GM21381 (cell line): ENCODE measurements at regions not wholly inside any gene's neighbourhood (a gene's known extent, or its start where the extent isn't known, plus 50 kb on each side); places are given as distances from the start of the nearest gene placed in this dataset.
"Not testable (repeated sequence)": the region's sequence is repeated elsewhere in the genome, so short reads cannot be mapped to it uniquely, and the experiment has no call there.

Experiments used
- ATAC-seq: cut with Tn5 transposase; IDR thresholded peaks from one replicate; pipeline ENCODE4 v1.9.1; 2021; ENCODE audit warnings: mild to moderate bottlenecking, moderate library complexity; ENCODE audit not compliant: unreplicated experiment

DNA sequence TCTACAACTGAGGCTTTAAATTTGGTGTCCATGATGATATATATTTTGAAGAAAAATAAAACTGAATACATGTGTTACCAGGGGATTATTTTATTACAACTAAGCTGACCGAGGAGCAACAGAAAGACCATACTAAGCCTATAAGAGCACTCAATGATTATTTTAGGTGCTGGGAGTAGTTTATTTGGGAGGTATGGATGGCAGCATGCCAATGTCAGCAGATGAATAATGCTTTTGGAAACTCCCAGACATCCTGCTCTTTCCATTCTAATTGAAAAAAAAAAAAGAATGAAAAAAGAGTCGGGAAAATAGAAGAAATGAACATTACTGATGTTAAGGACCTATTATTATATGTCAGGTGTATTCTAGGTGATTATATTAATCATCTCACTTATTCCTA, 441.2 kb downstream of the BTG1 start:
- ATAC-seq, result no peak

- ATAC-seq, result no peak
Measured at GRCh38 chr12:91703491-91704283, 442.0 kb downstream of the BTG1 start.

- no peak for ATAC-seq
Measured at GRCh38 chr12:91702843-91703425, 442.7 kb downstream of the BTG1 start.

GRCh38 chr12:91695964-91696363, 449.7 kb downstream of the BTG1 start:
- no peak for ATAC-seq

GRCh38 chr12:91695406-91695805, 450.2 kb downstream of the BTG1 start:
- not testable (repeated sequence) for ATAC-seq

DNA sequence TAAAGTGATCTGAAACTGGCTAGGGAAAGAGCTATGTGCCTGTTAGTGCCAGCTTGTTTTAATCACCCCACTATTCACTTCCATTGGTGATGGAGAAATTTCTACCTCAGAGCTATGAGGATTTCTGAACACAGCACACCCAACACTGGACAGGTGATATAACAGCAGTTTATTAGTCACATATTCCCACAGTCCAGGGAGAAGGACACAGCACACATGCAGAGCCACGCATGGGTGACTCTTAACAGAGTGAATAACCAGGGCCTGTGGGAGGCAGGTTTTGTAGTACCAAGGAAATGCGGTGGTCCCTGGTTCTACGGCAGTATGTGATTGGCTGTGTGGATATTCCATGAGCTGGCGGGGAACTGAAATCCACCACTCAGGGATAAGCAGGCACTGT, 455.1 kb downstream of the BTG1 start:
- ATAC-seq, result no peak

DNA sequence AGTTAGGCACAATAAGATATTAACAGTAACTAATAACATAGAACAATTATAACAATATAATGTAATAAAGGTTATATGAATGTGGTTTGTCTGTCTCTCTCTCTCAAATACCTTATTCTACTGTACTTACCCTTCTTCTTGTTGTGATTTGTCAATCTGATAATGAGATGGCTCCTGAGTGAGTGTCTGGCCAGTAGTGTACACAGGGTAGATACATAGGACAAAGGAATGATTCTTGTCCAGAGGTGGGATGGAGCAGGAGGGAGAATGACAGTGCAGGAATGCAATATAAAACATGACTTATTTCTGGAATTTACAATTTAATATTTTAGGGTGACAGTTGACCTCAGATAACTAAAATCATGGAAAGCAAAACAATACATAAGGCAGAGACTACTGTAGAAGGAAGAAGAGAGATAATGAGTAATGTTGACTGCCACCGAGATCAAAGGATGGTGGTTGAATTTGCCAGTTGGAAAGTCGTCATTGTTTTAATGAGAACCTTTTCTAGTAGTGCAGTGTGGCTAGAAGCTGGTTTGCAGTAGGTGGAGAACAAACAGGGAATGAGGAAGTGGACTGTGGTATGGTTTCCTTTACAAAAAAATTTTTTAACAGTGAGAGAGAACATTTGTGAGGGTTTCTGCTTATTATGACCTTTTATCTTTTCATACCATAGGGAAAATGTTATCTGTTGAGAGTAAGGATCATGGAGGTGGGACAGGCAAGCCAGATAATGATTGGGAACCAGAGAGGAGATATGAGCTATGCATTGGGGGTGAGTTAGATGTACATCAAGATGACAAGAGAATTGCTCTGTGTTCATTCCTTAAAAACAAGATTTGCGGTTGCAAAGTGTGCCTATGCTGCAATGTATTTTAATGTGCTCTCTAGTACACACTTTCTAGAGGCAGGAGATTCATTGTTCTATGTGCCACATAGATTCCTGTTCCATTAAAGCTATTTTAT, 458.3 kb downstream of the BTG1 start:
- ATAC-seq, result no peak

- ATAC-seq, result no peak
Measured at GRCh38 chr12:91685917-91686316, 459.7 kb downstream of the BTG1 start.

DNA sequence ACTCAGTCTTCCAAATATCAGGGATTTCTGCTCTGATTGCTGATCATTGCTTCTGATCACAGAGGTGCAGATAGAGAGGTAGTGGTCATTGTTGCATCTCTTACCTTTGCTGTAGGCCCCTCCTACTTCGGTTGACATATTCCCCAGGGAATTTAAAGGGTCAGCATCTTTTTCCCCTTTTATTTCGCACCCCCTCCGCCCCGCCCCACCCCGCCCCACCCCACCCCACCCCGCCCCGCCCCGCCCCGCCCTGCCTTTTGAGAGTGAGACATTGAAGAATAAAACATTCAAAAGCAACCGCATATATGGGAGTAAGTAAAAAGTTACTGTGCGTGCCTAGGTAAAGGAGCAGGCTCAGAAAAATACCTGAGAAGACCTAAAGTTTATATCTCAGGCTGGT, 463.9 kb downstream of the BTG1 start:
- no peak for ATAC-seq

DNA sequence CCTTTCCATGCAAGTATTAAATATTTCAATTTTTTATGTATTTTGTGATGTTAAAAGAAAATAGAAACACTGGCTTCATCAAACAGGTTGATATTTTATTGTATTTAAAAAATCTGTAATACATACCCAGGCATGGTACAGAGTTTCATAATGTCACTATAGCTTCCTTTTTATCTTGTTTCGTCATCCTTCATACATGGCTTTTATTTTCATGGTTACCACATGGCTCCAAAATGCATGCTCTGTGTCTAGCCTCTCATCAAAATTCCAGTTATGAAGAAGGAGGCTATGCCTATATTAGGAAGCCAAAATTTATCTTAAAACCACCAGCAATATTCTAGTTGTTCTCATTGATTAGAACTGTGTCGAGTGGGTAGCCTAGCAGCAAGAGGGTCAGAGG, 464.8 kb downstream of the BTG1 start:
- ATAC-seq, result no peak

DNA sequence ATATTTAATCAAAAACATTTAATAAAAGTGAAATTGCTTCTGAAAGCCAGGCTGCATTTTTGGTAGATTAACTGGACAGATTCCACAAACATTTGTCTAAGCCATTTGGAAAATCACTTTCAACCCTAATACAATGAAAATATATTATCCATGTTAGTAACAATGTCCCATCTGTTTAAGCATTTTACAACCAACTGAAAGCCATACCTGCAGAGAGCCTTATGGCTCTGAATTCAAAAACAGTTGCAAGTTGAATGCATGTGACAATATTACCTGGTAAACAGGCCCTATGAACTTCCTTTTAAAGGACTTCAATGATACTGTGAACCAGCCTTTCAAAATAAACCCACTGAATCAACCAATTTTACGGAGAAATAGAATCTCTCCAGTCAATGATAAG, 468.1 kb downstream of the BTG1 start:
- no peak for ATAC-seq

GRCh38 chr12:91675401-91675800, 470.2 kb downstream of the BTG1 start:
- no peak for ATAC-seq

DNA sequence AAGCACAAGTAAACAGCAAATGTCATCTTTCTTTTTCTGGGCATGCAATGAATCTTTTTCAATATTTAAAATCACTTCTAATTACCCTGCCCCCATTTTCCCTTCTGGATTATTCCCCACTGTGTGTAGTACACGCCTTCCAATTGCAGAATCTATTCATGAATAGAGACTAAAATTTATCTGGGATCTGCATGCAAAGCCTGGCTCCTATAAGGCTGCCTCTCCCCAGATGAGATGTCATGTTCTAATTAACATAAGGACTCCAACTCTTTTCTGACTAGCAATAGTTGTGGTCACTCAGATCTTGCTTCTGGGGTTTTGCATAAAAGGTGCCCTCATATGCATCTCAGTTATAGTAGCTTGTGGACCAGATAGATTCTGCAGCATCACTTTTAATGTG, 473.5 kb downstream of the BTG1 start:
- ATAC-seq, result no peak

GRCh38 chr12:91667694-91668093, 478.0 kb downstream of the BTG1 start:
- no peak for ATAC-seq

GRCh38 chr12:91663744-91664143, 481.1 kb upstream of the DCN start:
- ATAC-seq, result no peak

GRCh38 chr12:91663310-91663709, 480.7 kb upstream of the DCN start:
- ATAC-seq, result no peak

- no peak for ATAC-seq
Measured at GRCh38 chr12:91662021-91662420, 479.4 kb upstream of the DCN start.

- ATAC-seq, result no peak
Measured at GRCh38 chr12:91657032-91657431, 474.4 kb upstream of the DCN start.

DNA sequence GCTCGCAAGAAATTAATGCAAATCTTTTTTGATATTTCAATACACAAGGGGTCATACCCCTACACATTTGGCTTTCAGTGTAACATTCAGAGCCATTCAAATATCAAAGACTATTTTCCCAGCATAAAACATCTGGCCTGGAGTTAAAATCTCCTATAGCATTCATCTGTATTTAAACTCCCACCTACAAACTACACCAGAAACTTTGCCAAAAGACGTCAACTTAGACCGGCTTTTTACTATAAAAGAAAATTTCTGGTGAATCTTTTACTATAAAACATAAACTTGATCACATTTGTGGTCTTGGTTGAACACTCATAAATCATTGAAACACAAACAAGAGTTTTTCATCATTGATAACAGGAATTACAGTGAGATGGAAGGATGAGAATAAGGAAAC, 473.3 kb upstream of the DCN start:
- ATAC-seq, result no peak

GRCh38 chr12:91654087-91654486, 471.5 kb upstream of the DCN start:
- ATAC-seq, result no peak

GRCh38 chr12:91651728-91652127, 469.1 kb upstream of the DCN start:
- ATAC-seq, result no peak

DNA sequence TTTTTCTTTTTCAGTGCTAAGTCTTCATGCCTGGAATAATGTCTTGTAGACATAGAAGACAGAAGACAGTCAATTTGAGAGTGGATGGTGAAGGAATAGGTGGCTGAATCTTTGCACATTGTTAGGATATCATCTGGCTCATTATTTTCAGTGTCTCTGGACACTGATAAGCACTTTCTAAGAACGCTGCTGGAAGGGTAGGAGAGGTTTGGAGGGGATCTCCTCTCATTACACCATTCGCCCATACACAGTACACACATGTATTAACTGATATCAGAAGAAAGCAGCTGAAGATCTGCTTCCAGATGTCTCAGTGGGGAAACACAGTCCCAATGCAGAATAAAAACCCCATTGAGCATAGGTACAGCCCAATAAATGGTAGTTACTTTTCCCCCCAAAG, 461.1 kb upstream of the DCN start:
- ATAC-seq, result no peak
